NB4 (cell line): ENCODE measurements at regions not wholly inside any gene's neighbourhood (a gene's known extent, or its start where the extent isn't known, plus 50 kb on each side); places are given as distances from the start of the nearest gene placed in this dataset.

Experiments used
- DNase-seq: peaks from one replicate; pipeline ENCODE4 v3.0.0; 2010; ENCODE audit warnings: low read depth
- H3K4me3 ChIP-seq: one replicate; pipeline ENCODE4 v1.5.1; 2011; ENCODE audit warnings: mild to moderate bottlenecking, low read depth, low read length, moderate library complexity
- CTCF ChIP-seq: IDR thresholded peaks from one replicate; pipeline ENCODE4 v1.5.1; 2012; ENCODE audit warnings: low read depth, low read length
- MAX ChIP-seq: IDR thresholded peaks from 2 replicates; pipeline ENCODE4 v1.6.1; 2011; ENCODE audit warnings: low read depth, low read length
- MYC ChIP-seq: IDR thresholded peaks from 2 replicates; pipeline ENCODE4 v1.6.1; 2011; ENCODE audit warnings: low read depth, low read length
- POLR2A ChIP-seq: IDR thresholded peaks from 2 replicates; pipeline ENCODE4 v1.6.1; 2011; ENCODE audit warnings: mild to moderate bottlenecking; ENCODE audit not compliant: insufficient read length; ENCODE audit errors: extremely low read depth

- H3K4me3 ChIP-seq = no peak overlapping the region
- TF ChIP-seq POLR2A = no peak
- TF ChIP-seq MYC = no peak
- no peak for TF ChIP-seq MAX
- DNase-seq = no peak
Measured at GRCh38 chr12:111228916-111229666, 139.8 kb downstream of the PHETA1 start.

GRCh38 chr12:111227476-111228420, 141.1 kb downstream of the PHETA1 start:
- TF ChIP-seq MYC (no peak), MAX (no peak), POLR2A (no peak), CTCF (no peak)
- no peak overlapping the region for H3K4me3 ChIP-seq

GRCh38 chr12:111226680-111227079, 142.2 kb downstream of the PHETA1 start:
- DNase-seq = no peak
- no peak for TF ChIP-seq CTCF
- no peak for TF ChIP-seq POLR2A
- TF ChIP-seq MAX = no peak
- TF ChIP-seq MYC = no peak
- H3K4me3 ChIP-seq = no peak overlapping the region

More at GRCh38 chr12:111227476-111228420, 141.1 kb downstream of the PHETA1 start:
- DNase-seq = peak; percentile 39

- no peak for DNase-seq
- no peak overlapping the region for H3K4me3 ChIP-seq
- TF ChIP-seq MYC = no peak
- no peak for TF ChIP-seq MAX
- no peak for TF ChIP-seq CTCF
- TF ChIP-seq POLR2A = no peak
Measured at GRCh38 chr12:111225307-111225706, 143.6 kb downstream of the PHETA1 start.

- H3K4me3 ChIP-seq = no peak overlapping the region
- peak; percentile 92 for TF ChIP-seq MYC
- no peak for TF ChIP-seq CTCF
- TF ChIP-seq MAX = peak; percentile 72
- TF ChIP-seq POLR2A = no peak
- peak; percentile 91 for DNase-seq
Measured at GRCh38 chr12:111224186-111225066, 144.5 kb downstream of the PHETA1 start.
